ENCODE measurements at regions not wholly inside any gene's neighbourhood (a gene's known extent, or its start where the extent isn't known, plus 50 kb on each side); places are given as distances from the start of the nearest gene placed in this dataset.

DNA sequence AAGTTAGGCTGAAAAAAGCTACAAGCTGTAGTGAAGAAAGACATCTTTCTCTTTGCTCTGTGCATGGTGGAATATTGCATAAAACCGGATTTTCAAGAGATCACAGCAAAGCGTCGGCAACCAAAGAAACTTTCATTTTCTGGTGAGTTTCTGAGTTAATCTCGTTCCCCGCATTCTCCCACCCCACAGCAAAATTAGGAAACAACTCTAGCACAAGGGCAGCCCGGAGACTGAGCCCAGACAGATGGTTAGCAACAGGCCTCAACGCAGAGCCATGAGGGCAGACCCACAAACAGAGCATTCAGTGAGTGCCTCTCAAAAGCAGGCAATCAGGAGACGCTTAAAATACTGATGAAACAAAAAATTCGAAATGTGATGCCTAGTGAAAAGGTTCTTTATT lies 396.1 kb upstream of the KLF6 start:
- Mint-ChIP-seq H3K27ac (no peak overlapping the region), H3K27me3 (ENCODE audit: low read depth) (no peaks in the 10 kb centered on the region), H3K4me3 (no peak overlapping the region), H3K36me3 (no peaks in the 10 kb centered on the region), H3K4me1 (peaks cover 8% of the 10 kb centered on the region), H3K9me3 (peaks cover 5% of the 10 kb centered on the region)
- TF ChIP-seq, protein P1, sequence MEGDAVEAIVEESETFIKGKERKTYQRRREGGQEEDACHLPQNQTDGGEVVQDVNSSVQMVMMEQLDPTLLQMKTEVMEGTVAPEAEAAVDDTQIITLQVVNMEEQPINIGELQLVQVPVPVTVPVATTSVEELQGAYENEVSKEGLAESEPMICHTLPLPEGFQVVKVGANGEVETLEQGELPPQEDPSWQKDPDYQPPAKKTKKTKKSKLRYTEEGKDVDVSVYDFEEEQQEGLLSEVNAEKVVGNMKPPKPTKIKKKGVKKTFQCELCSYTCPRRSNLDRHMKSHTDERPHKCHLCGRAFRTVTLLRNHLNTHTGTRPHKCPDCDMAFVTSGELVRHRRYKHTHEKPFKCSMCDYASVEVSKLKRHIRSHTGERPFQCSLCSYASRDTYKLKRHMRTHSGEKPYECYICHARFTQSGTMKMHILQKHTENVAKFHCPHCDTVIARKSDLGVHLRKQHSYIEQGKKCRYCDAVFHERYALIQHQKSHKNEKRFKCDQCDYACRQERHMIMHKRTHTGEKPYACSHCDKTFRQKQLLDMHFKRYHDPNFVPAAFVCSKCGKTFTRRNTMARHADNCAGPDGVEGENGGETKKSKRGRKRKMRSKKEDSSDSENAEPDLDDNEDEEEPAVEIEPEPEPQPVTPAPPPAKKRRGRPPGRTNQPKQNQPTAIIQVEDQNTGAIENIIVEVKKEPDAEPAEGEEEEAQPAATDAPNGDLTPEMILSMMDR (IDR thresholded peaks at IDR 0.05; ENCODE audit: unreplicated experiment): no peak
- no peak for DNase-seq (ENCODE audit: low spot score in 2 of 2, unreplicated experiment in 2 of 2)

DNA sequence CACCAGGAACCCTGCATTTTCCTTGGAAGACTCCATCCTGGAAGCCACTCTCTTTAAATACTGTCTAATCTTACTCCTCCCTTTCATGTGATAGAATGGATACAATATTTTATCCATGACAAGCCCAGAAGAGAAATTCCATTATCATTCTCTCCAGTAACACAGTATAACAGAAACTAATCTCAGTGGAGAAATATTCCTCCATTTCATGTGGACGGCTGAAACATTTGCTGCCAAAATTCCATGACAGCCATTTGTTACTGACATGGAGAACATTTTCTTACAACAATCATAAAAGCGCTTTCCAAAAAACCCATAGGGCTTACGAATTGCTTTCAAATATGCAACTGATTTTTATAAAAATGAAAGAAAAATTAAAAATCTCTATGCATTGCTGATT lies 392.8 kb upstream of the KLF6 start:
- TF ChIP-seq, protein P1 (IDR thresholded peaks at IDR 0.05; ENCODE audit: unreplicated experiment): no peak
- Mint-ChIP-seq H3K4me1 (peaks cover 8% of the 10 kb centered on the region), H3K9me3 (peaks cover 11% of the 10 kb centered on the region), H3K27ac (no peak overlapping the region), H3K4me3 (no peak overlapping the region), H3K27me3 (ENCODE audit: low read depth) (no peaks in the 10 kb centered on the region), H3K36me3 (no peaks in the 10 kb centered on the region)
- DNase-seq (ENCODE audit: low spot score in 2 of 2, unreplicated experiment in 2 of 2): no peak

DNA sequence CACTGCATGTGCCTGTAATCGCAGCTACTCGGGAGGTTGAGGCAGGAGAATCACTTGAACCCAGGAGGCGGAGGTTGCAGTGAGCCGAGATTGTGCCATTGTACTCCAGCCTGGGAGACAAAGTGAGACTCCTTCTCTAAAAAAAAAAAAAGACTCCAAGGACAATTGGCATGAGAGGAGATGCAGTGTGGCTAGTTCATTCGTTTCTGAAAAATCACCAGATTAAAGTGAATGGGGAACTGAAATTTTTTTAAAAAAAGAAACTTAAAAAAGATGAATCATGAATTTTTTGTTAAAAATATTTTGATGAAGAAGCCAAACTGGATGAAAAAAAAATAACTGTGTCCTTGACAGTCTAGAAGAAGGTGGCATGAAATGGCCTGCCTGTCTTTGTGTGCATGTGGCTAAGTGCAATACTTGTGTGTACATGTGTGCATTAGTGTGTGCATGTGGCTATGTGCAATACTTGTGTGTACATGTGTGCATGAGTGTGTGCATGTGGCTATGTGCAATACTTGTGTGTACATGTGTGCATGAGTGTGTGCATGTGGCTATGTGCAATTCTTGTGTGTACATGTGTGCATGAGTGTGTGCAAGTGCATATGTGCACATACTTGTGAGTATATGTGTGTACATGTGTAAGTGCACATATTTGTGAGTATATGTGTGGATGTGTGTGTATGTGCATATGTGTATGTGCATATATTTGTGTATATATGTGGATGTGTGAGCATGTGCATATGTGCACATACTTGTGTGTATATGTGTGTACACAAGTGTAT lies 391.7 kb upstream of the KLF6 start:
- Mint-ChIP-seq H3K36me3 (no peaks in the 10 kb centered on the region), H3K27me3 (ENCODE audit: low read depth) (no peaks in the 10 kb centered on the region), H3K4me3 (no peak overlapping the region), H3K4me1 (peaks cover 7% of the 10 kb centered on the region), H3K9me3 (peaks cover 20% of the 10 kb centered on the region), H3K27ac (no peak overlapping the region)
- TF ChIP-seq, protein P1 (IDR thresholded peaks at IDR 0.05; ENCODE audit: unreplicated experiment): no peak
- DNase-seq (ENCODE audit: low spot score in 2 of 2, unreplicated experiment in 2 of 2): no peak

DNA sequence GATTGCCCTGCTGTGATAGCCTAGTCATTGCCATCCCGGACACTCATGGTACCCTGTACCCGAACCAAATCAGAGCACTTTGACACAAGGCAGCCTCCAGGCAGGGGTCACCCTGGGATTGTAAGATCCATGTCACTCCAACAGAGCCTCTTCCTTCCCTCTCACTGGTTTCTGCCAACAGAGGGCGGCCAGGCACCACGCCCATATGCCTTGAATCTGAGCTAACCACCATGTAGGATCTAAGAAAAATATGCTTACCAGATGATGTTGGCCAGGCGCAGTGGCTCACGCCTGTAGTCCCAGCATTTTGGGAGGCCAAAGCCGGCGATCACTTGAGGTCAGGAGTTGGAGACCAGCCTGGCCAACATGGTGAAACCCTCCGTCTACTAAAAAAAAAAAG lies 389.2 kb upstream of the KLF6 start:
- TF ChIP-seq, protein P1 (IDR thresholded peaks at IDR 0.05; ENCODE audit: unreplicated experiment): no peak
- DNase-seq (ENCODE audit: low spot score in 2 of 2, unreplicated experiment in 2 of 2): no peak
- H3K27me3 Mint-ChIP-seq (ENCODE audit: low read depth): no peaks in the 10 kb centered on the region
- H3K27ac Mint-ChIP-seq: no peak overlapping the region
- H3K9me3 Mint-ChIP-seq: peaks cover 20% of the 10 kb centered on the region
- no peak overlapping the region for H3K4me3 Mint-ChIP-seq
- no peaks in the 10 kb centered on the region for H3K36me3 Mint-ChIP-seq
- H3K4me1 Mint-ChIP-seq: peaks cover 11% of the 10 kb centered on the region

DNA sequence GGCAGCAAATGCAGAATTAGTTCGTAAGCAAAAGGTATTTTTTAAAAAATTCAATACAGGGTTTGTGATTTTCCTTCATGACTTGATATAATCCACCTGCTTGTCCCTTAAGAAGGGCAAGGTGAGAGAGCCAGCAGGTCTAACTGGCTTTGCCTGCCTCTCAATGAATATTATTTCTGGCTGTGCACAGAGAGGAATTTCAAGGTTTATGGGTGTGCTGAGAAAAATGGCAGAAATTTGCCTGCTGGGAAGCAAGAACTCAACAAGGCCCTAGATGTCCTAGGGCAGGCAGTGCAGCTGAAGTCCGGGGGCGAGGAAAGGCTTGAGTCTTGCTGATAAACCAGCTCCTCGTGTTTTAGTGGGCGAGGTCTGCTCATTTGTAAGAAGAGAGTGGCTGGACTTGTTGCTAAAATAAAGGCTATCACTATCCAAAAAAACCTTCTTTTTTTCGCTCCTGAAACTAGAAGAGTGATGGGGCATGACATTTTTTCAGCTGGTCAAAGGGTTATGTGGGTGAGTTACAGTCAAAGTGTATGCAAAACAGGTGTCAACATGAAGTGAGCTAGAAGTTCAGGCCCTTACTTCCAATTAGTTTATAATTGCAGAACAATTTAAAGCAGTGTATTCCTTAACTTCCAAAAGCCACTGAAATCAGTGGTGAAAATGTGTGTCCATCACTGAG lies 385.8 kb upstream of the KLF6 start:
- Mint-ChIP-seq H3K9me3 (peaks cover 20% of the 10 kb centered on the region), H3K4me3 (no peak overlapping the region), H3K27ac (peak overlapping the region; percentile 26), H3K4me1 (peaks cover 6% of the 10 kb centered on the region), H3K27me3 (ENCODE audit: low read depth) (no peaks in the 10 kb centered on the region), H3K36me3 (no peaks in the 10 kb centered on the region)
- no peak for DNase-seq (ENCODE audit: low spot score in 2 of 2, unreplicated experiment in 2 of 2)
- TF ChIP-seq, protein P1 (IDR thresholded peaks at IDR 0.05; ENCODE audit: unreplicated experiment): no peak
